Endometrium (tissue), 2 donors: ENCODE measurements at regions not wholly inside any gene's neighbourhood (a gene's known extent, or its start where the extent isn't known, plus 50 kb on each side); places are given as distances from the start of the nearest gene placed in this dataset.

Experiments
- FAIRE-seq: peaks from 2 replicates; lab custom pipeline; 2012; peaks lifted over from hg19 to GRCh38; lab: Jason Lieb, UNC
- donor health status: control.
- donor health status: control.

DNA sequence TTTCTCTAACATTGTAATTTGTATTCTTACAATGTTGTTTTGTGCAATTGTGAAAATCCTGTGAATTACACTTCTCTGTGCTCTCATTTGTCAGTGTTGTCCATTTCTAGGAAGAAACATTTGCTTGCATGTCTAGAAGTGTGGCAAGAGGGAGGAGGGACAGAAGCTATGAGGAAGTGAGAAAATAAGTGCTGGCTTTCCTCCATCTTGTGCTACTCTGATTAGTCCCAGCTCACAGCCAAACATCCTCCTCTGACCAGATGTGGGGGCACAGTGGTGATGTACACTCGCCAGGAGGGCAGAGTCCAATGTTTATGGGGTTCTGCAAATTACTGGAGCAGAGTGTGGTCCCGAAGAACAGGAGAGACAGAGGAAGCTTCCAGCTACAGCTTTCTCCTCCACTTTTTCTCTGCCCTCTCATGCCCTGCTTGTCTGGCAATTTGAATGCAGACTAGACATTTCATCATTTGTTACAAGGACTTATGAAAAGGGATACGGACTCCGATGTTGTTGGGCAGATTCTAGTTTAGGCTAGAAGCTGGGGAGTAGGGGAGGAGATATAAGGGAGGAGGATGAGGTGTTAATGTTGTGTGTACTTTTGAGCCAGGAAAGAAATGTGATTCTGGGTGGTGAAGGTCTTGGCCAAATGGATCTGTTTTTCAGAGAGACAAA, 131.0 kb upstream of the C1GALT1 start:
- FAIRE-seq: no peak

DNA sequence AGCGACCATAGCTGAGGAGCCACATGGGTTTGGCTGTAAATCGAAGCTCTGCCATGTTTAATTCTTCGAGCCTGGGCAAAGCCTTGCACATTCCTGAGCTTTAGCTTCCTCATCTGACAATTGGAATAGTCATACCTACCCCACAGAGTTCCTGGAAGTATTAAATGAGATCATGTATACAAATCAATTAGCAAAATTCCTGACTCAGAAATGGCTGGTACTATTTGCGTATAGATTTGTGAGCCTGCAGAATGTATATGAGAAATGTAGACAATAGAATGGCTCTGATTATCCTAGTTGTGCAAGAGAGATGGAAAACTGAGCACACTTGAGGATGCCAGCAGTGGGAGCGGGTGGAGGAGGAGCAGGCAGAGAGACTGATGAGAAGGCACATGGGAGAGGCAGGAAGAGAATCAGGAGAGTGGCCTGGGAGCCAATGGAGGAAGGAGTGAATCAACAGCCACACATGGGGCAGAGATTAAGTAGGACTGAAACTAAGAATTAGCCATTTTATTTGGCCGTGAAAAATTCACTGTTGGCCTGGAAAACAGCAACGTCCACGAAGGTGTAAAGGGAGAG, 128.0 kb upstream of the C1GALT1 start:
- FAIRE-seq: no peak

DNA sequence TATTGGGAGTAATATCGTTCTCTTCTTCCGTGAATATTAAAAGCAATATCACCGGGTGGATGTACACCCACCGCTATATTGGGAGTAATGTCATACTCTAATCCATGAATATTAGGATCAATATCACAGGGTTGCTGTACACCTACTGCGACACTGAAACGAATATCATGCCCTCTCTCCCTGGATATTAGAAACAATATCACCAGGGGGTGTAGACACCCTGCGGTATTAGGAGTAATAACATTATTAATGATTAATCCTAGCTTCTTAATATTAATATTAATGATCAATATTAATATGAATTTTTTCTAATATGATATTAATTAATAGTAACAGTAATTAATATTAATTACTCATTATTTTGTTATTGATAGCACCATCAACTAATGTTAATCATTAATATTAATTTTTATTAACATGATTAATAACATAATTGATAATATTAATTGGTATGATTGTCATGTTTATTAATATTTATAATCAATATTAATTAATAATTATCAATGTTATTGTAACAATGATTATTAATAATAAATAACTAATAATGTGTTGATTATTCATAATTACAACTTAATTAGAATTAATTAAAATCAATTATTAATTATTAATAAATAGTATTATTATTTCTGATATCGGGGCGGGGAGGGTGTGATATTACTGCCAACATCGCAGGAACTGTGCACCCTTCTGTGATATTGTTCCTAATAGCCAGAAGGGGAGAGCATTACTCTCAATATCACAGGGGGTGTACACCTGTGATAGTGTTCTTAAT, 121.3 kb upstream of the C1GALT1 start:
- peak; percentile 96 for FAIRE-seq

DNA sequence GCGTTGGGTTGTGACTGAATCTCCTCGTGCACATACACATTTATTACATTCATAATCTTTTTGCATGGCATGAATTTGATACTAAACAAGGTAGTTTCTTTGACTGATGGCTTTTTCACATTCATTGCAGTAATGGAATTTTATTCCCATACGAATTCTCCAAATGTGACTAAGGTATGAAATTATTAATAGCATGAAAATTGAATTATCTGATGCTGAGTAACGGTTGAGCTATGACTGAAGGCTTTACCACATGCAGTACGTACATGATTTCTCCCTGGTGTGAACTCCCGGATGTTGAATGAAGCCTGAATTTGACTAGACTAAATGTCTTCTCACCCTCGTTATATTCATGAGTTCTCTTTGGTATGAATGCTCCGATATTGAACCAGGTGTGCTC, 104.4 kb upstream of the C1GALT1 start:
- no peak for FAIRE-seq

DNA sequence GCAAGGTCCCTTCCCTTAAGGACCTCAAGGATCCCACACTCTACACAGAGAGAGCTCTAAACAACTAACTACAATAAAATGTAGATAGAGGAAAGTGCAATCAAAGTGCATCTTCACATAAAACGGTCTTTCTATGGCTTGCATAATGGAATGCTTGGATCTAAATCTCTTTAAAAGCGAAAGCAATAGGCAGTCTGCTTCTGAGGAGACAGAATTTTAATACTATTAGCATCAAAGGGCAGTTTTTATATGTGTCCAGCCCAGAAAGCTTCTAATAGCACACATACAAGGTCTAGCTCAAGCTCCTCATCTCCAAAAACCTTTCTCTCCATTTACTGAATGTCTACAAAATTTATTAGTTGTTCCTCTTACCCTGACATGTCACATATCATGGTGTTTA, 101.5 kb upstream of the C1GALT1 start:
- FAIRE-seq: no peak

DNA sequence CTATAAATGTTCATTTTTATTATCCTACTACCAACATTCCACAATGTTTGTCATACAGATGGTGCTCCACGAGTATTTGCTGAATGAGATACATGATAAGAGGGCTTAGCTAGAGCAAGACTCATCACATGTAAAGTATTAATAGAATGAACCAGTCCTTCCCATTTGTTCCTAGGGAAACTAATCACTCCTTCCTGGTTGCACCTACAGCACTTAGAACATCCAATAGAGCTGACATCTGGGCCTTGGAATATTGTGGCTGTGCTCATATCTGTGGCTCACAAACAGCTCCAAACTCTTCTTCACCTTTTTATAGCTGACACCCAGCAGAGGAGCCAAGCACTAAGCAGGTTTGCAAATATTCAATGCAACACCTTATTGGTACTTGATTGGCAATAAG, 91.9 kb upstream of the C1GALT1 start:
- FAIRE-seq: no peak

DNA sequence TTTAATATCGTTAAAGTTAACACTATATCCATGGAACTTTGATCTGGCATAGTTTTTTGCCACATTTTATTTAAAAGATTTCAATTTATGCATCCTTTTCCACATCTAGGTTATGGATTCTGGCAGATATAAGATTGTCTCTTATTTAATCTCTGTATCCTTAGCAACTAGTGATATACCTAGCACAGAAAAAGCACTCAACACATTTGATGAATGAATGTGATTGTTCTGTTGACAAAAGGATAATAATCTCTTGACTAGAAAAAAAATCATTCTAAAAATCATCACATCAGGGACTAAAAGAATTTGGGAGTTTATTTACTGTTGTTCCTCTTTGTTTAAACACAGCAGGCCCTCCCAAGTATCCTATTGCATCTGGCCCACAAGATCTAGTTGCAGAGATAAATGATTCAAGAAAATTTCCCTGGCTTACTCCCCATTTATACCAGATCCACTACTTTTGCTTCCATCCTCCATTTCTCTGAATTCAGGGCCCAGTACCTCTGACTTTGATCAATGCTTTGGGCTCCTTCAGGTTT, 84.0 kb upstream of the C1GALT1 start:
- no peak for FAIRE-seq

DNA sequence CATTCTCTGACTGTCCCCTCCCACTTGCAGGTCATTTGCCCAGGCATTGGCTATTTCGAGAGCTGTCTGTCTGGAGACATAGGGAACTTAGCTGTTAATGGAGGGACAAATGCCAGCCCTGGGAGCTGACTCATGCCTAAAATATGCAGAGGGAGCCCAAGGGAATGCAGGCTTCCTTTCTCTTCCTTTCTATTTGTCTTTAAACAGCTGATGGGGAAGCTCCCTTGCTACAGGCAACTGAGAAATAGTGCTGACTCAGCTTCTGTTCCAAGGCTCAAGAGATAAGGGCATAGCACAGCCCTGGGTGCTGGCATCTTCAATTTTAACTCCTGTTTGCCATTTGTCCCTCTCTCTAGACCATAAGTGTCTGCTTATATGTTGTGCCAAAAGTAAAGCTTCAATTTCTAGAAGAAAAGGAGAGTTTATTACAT, 82.7 kb upstream of the C1GALT1 start:
- FAIRE-seq: no peak

DNA sequence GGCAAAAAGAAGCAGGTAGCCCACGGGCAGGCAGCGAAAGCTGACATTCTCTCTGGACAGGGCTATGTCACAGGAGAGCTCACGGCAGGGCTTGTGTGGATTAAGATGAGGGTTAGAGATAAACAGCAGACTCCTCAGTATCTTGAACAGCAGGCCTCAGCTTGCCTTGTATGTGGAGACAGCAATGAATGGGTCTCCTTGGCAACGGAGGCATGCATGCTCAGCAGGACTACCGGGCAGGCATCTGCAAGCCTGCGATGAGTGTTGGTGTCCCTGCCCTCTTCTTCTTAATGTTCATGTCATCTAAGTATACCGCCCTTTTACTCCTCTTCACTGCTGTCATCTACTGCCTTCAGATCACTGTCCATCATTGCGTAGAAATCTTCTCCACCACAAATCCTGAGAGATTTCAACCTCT, 81.9 kb upstream of the C1GALT1 start:
- FAIRE-seq: no peak

DNA sequence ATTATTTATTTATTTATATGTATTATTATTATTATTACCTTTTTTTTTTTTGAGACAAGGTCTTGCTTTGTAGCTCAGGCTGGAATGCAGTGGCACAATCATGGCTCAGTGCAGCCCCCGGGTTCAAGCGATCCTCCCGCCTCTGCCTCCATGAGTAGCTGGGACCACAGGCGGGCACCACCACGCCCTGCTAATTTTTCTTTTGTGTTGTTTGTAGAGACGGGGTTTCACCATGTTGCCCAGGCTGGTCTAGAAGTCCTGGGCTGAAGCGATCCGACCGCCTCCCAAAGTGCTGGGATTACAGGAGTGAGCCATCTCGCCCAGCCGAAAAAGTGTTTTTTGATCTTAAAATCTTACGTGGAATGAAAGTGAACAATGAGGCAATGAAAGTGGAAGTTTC, 79.4 kb upstream of the C1GALT1 start:
- no peak for FAIRE-seq

DNA sequence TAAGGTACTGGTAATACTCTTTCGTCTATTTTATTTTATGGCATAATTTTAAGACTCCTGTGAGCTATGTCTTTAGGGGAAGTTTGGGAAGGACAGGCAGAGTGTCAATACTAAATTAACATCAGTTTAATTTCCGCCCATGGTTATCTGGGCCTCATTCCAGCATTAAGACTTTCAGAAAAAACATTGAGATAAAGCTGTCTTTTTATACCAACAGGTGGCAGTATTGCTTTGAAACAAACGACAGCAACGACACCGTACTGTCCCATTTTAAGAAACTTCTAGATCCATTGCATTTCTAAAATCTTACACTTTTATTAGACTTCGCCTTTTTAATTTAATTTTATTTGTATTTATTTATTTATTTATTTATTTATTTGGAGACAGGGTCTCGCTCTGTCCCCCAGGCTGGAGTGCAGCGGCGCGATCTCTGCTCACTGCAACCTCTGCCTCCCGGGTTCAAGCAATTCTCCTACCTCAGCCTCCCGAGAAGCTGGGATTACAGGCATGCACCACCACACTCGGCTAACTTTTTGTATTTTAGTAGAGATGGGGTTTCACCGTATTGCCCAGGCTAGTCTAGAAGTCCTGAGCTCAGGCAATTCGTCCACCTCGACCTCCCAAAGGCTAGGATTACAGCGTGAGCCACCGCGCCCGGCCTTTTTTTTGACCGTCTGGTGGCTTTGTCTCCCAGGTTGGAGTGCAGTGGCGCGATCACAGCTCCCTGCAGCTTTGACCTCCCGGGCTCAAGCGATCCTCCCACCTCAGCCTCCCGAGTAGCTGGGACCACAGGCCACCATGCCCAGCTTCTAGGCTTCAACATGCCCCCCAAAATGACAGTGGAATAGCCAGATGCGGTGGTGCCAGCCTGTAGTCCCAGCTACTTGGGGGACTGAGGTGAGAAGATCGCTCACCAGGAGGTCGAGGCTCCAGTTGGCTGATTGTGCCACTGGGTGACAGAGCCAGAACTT, 78.7 kb upstream of the C1GALT1 start:
- FAIRE-seq: peak; percentile 93

DNA sequence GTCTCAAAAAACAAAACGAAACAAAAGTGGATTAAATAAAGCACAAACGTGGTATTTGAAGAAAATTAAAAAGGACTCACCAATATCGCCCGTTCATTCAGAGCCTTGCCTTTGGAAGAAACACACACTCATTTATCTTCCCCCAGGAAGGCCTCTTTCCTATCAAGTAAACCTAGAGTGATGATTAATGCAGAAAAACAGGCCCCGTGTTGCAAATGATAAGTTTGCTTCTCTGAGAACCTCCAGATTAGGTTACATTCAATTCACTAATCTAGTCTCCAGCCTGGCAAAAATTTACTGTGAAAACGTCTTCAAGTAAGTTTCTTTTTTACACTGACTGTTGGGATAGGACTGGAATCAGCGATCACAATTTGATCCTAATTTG, 78.0 kb upstream of the C1GALT1 start:
- FAIRE-seq: no peak

DNA sequence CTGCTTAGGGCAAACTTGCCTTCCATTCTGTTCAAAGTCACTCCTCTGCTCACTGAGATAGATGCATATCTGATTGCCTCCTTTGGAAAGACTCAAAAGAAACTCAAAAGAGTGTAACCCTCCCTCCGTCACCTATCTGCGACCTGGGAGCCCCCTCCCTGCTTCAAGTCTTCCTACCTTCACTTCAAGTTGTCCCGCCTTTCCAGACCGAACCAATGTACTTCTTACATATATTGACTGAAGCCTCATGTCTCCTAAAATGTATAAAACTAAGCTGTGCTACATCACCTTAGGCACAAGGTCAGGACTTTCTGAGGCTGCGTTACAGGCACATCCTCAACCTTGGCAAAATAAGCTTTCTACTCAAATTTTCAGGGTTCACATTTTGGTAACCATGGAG, 77.4 kb upstream of the C1GALT1 start:
- no peak for FAIRE-seq

DNA sequence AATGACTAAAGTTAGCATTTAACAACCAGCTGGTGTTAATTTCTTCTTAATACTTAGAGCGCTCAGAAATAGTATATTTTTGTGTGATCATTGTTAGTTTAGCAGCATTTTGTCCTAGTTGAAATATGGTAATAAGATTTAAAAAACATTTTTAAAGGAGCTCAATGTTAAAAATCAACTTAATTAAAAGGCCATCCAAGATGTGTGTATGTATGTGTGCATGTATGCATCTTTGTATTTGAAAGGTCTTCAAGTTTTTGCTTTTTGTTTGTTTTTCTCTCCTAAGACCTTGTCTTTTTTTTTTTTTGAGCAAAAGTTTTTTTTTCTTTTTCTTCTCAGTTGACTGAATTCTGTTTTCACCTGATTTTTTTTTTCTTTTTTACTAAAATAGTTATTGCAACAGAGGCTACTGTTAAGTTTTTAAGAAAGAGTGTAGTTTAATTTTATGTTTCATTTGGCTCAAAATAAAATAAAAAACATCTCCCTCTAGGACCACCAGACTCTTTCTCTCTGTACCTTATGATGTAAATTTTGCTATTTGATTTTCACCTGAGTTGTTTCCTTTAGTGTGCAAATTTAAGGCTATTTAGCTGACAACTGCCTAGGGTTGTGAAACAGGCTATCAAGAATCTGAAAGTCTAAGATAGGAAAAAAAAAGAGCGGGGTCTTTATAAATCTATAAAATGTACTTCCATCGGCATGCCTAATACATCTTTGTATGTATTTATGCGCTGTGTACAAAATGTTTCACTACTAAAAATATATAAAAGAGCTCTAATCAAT, 76.4 kb upstream of the C1GALT1 start:
- peak; percentile 12 for FAIRE-seq

DNA sequence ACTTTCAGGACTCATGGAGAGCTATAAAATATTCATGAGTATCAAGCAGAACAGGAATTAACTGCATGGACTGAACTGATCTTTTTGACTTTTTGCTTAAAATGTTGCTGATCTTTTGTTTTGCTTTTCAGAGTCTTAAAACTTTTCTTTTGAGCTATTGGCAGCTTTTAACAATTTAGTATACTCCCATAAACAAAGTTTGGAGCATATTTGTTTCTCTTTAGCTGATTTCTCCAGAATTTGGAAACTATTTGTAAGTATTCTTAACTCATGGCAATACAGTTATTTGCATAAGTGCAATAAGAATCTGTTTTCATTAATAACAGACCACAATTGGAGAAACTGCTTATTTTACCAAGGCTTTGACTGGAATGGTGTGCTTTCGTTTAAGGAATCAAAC, 73.4 kb upstream of the C1GALT1 start:
- FAIRE-seq: no peak

DNA sequence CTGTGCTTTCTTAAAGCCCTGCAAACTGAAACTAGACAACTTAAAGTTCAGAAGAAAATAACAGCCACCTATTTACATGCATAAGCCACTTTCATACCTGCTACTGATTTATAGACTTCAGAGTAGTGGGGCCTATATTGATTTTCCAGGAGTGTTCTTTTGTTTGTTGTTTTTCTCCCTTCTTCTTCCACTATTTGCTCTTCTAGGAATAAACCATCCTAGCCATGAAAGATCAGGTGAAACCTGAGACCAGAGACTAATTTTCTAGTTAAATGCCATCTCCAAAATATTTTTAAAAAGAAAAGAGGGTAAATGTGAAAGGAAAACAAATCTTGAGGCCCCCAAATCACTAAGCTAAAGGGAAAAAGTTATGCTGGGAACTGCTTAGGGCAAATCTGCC, 72.4 kb upstream of the C1GALT1 start:
- no peak for FAIRE-seq

DNA sequence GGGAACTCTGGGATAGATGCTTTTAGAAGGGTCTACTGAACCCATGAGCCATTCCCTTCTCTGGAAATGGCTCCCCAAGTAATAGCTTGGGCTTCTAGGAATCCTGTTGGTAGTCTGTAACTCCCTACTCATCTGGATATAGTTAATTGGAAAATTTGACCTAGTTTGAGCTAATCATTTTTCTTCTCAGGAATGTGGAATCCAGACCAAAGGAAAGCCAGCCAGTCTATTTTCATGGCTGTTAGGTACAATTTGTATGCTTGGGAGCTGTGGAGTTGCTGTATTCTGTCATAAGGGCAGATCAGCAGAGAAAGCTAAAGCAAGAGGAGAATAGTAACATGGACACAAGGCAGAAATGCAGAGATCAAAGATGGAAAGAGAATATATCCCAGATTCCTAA, 71.6 kb upstream of the C1GALT1 start:
- FAIRE-seq: no peak

DNA sequence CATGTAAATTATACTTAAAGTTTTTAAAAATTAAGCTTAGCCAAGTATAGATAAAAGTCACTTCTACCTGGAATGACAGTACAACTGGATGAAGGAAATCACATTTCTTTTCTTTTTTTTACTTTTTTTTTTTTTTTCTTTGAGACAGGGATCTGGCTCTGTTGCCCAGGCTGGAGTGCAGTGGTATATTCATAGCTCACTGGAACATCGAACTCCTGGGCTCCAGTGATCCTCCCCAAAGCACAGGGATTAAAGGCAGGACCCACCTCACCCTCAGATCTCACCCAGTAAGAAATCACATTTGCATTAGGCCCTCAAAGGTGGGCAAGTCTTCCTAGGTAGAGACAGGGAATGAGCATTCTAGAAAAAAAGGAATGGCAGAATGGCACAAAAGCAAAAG, 69.5 kb upstream of the C1GALT1 start:
- FAIRE-seq: no peak

DNA sequence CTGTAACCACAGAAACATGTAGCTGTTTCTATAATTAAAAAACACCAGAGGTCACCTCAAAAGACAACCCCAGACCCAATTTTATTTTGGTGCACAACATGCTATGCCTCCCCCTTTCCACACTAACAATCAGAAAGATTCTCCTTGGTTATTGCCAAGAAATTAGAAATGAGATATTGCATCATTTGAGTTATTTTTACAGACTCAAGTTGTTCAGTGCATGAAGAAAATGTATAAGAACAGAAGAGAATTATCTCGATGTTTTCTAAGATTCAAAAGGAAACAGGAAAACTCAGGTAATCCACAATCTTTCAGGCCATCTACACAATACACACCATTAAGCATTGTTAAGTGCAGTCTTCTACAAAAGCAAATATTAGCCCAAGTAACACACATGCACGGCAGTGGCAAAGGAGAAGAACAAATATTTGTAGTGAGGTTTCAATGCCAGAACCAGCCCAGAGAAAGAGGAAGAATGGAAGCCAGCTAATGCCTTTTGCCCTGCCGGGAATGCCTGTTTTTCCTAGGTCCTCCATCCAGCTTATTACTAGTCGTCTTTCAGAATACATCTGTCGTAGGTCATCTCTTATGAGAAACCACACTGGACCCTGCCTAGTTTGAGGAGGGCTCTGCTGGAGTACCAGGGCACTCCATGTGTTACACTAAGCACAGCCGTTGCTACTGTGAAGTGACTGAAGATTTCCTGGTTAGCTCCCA, 67.6 kb upstream of the C1GALT1 start:
- no peak for FAIRE-seq

DNA sequence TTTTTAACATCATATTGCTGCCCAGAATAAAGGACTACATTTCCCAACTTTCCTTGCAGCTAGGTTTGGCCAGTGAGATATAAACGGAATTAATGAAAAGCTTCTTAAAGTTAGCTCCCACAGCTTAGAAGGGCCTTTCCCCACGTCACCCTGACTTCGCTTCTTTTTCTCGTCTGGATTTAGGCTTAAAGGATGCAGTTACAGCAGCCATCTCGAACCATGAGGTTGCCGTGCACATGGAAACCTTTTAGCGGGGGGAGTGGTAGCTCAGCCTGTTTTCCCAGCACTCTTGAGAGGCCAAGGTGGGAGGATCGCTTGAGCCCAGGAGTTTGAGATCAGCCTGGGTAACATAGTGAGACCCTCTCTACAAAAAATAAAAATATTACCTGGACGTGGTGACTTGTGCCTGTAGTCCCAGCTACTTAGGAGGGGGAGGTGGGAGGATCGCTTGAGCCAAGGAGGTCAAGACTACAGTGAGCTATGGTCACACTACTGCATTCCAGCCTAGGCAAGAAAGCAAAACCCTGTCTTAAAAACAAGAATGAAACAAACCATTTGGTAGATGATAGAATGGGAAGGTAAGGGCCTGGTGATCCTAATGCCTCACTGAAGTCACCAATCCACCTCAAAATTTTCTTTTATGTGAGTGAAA, 64.3 kb upstream of the C1GALT1 start:
- no peak for FAIRE-seq
